GM12878 (cell line): ENCODE measurements at regions not wholly inside any gene's neighbourhood (a gene's known extent, or its start where the extent isn't known, plus 50 kb on each side); places are given as distances from the start of the nearest gene placed in this dataset.

Source experiments
- ATAC-seq: fragments of 200-7000 bp; cut with Tn5 transposase; 3 replicates; pipeline ENCODE4 v1.9.1; 2020; ENCODE audit warnings: mild to moderate bottlenecking, moderate library complexity
- BruUV-seq: library from RNA; stranded (reverse); fragments of 400-500 nt; replicated peaks from 2 replicates; lab custom pipeline; 2021; lab: Mats Ljungman, UMichigan
- CTCF ChIA-PET: fragments of 300-600 bp; sonication (Branson Sonifier 250); formaldehyde crosslinking; extraction: SDS; loops from one replicate; lab custom pipeline; 2021; ENCODE audit warnings: inconsistent platforms; lab: Yijun Ruan, JAX
- POLR2A ChIA-PET: fragments of 350-600 bp; formaldehyde crosslinking; extraction: SDS; loops from one replicate; lab custom pipeline; 2021; ENCODE audit warnings: inconsistent platforms; lab: Charles Lee
- RAD21 ChIA-PET: fragments of 300-600 bp; sonication (Branson Sonifier 250); formaldehyde crosslinking; loops from one replicate; lab custom pipeline; 2023; ENCODE audit warnings: antibody characterized with exemption; ENCODE audit not compliant: unreplicated experiment; lab: Charles Lee
- SMC1A ChIA-PET: fragments of 300-600 bp; sonication (Branson Sonifier 250); formaldehyde crosslinking; loops from one replicate; lab custom pipeline; 2023; ENCODE audit not compliant: unreplicated experiment, uncharacterized antibody; lab: Charles Lee
- DNase-seq: peaks from one replicate; pipeline ENCODE4 v3.0.0-alpha.2; 2011; ENCODE audit warnings: low read depth, low spot score
- FAIRE-seq: peaks from 3 replicates; lab custom pipeline; 2011; peaks lifted over from hg19 to GRCh38; lab: Jason Lieb, UNC
- H2AFZ ChIP-seq: 2 replicates; pipeline ENCODE4 v1.6.0; 2011; ENCODE audit warnings: low read depth, low read length, control low read depth; ENCODE audit not compliant: control insufficient read depth
- H3K27ac ChIP-seq: 2 replicates; pipeline ENCODE4 v1.5.1; 2011; ENCODE audit warnings: control low read depth; ENCODE audit not compliant: control insufficient read depth, insufficient read depth
- H3K27me3 ChIP-seq, 2 experiments: replicated peaks in 1 of 2; 2 replicates each; pipeline versions ENCODE4 v1.6.0 to v1.6.1; 2011; ENCODE audit warnings: low read length in 1 of 2; ENCODE audit not compliant: control insufficient read depth in 2 of 2, insufficient read depth in 2 of 2
- H3K36me3 ChIP-seq, 2 experiments: 2 replicates each; pipeline ENCODE4 v1.5.1; 2011; ENCODE audit warnings: low read length in 1 of 2; ENCODE audit not compliant: control insufficient read depth in 2 of 2, insufficient read depth in 2 of 2
- H3K4me1 ChIP-seq: 2 replicates; pipeline ENCODE4 v1.6.1; 2011; ENCODE audit warnings: mild to moderate bottlenecking, low read length, moderate library complexity, mixed read lengths; ENCODE audit not compliant: control insufficient read depth, insufficient read depth
- H3K4me2 ChIP-seq: 2 replicates; pipeline ENCODE4 v1.6.0; 2011; ENCODE audit warnings: control low read depth; ENCODE audit not compliant: control insufficient read depth, insufficient read depth
- H3K4me3 ChIP-seq: fragments of 200-600 bp; sonication (generic); 2 replicates; pipeline ENCODE4 v1.5.1; 2016
- H3K79me2 ChIP-seq: 2 replicates; pipeline ENCODE4 v1.6.0; 2011; ENCODE audit warnings: low read length; ENCODE audit not compliant: control insufficient read depth, insufficient read depth
- H3K9ac ChIP-seq: 2 replicates; pipeline ENCODE4 v1.8.0; 2011; ENCODE audit warnings: low read length, control low read depth, mixed read lengths; ENCODE audit not compliant: control insufficient read depth, insufficient read depth
- H3K9me3 ChIP-seq: replicated peaks from 3 replicates; pipeline ENCODE4 v1.5.1; 2011; ENCODE audit warnings: mild to moderate bottlenecking, low read length; ENCODE audit not compliant: control insufficient read depth, insufficient read depth
- H4K20me1 ChIP-seq: 2 replicates; pipeline ENCODE4 v1.6.0; 2011; ENCODE audit not compliant: control insufficient read depth, insufficient read depth
- CREM ChIP-seq: IDR thresholded peaks from 2 replicates; pipeline ENCODE4 v1.6.1; 2014; ENCODE audit warnings: antibody characterized with exemption, low read depth
- EP300 ChIP-seq, 2 experiments: fragments of 150-350 bp in 1 of 2; IDR thresholded peaks; 2 replicates each; pipeline ENCODE4 v1.6.1; 2011 to 2012; ENCODE audit warnings: low read depth in 2 of 2, low read length in 2 of 2, borderline replicate concordance in 1 of 2, improper control_type of control experiment in 1 of 2, inconsistent platforms in 1 of 2; ENCODE audit not compliant: control insufficient read depth in 1 of 2
- IRF4 ChIP-seq: IDR thresholded peaks from 2 replicates; pipeline ENCODE4 v1.6.1; 2011; ENCODE audit warnings: low read depth, low read length
- LARP7 ChIP-seq: fragments of 450-650 bp; IDR thresholded peaks from 2 replicates; pipeline ENCODE4 v1.6.1; 2017; ENCODE audit warnings: mild to moderate bottlenecking
- MEF2A ChIP-seq: IDR thresholded peaks from 2 replicates; pipeline ENCODE4 v1.6.1; 2011; ENCODE audit warnings: low read depth, mild to moderate bottlenecking, low read length, moderate library complexity; ENCODE audit not compliant: insufficient read depth
- PBX3 ChIP-seq: IDR thresholded peaks from 2 replicates; pipeline ENCODE4 v1.6.1; 2011; ENCODE audit warnings: mild to moderate bottlenecking, low read depth, low read length, moderate library complexity; ENCODE audit not compliant: insufficient replicate concordance
- RELB ChIP-seq: fragments of 450-650 bp; IDR thresholded peaks from 2 replicates; pipeline ENCODE4 v1.6.1; 2017; ENCODE audit warnings: low read depth, mild to moderate bottlenecking, moderate library complexity
- STAT1 ChIP-seq: fragments of 450-650 bp; conservative IDR thresholded peaks from 2 replicates; pipeline ENCODE4 v1.6.1; 2014; ENCODE audit warnings: antibody characterized with exemption, mild to moderate bottlenecking
- WGBS: methylation state at CpG from one replicate; pipeline ENCODE4 v1.1.6; 2016; ENCODE audit warnings: low lambda C conversion rate; ENCODE audit not compliant: insufficient replicate concordance, insufficient coverage; ENCODE audit errors: missing lambda C conversion rate; 5-methylcytosine and 5-hydroxymethylcytosine counted together
- in situ Hi-C: fragments of 300-500 bp; cut with MboI; formaldehyde crosslinking; loops from 9 replicates; pipeline ENCODE4 v1.14.3; 2018; ENCODE audit warnings: mixed read lengths
- intact Hi-C: fragments of 100-400 bp; cut with micrococcal nuclease; formaldehyde crosslinking; loops from one replicate; pipeline ENCODE4 v1.14.2; 2022; ENCODE audit not compliant: unreplicated experiment
- TF ChIP-seq, protein P1 (sequence below): IDR thresholded peaks from 2 replicates; pipeline ENCODE4 v1.6.1; 2011; ENCODE audit warnings: borderline replicate concordance, low read depth, mild to moderate bottlenecking, moderate library complexity, low read length; ENCODE audit not compliant: insufficient read depth, poor library complexity, severe bottlenecking
- TF ChIP-seq, protein P2 (sequence below): fragments of 150-350 bp; IDR thresholded peaks from 2 replicates; pipeline ENCODE4 v1.6.1; 2016; ENCODE audit warnings: low read depth, low read length

DNA sequence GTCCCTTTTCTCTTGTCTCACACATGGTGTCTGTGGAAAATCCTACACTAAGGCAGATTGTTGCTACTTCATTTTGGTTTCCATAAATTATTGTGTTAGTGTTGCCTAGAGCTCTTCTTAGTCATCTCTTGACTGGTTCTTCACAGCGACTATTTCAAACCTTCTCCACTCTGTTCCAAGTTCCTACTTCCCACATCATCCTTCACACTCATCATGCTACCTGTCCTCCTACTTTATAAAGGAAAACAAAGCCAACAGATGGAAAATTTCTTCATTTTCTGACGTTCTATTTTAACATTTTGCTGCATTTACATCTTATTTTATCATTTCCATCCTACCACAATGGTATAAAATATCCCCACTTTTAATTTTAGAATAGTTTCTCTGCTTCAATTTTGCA is 614.1 kb downstream of the LMO7 start:
- BruUV-seq = no TSS peak
- Histone ChIP-seq H3K27me3 (no peaks in the 10 kb centered on the region), H3K4me3 (no peak overlapping the region), H3K9ac (no peak overlapping the region), H3K9me3 (no peaks in the 10 kb centered on the region), H2AFZ (no peak overlapping the region), H3K4me1 (no peaks in the 10 kb centered on the region), H3K4me2 (no peak overlapping the region), H4K20me1 (no peaks in the 10 kb centered on the region), H3K79me2 (no peaks in the 10 kb centered on the region), H3K27ac (no peak overlapping the region), H3K36me3 (no peaks in the 10 kb centered on the region)
- in situ Hi-C loops (no loop called here), intact Hi-C loops (no loop called here)
- 5% methylated on average over 2 of the region's 2 CpGs for WGBS
- ChIA-PET POLR2A (no interaction called here), CTCF (no interaction called here), SMC1A (no interaction called here), RAD21 (no interaction called here)
- ATAC-seq (no peak), DNase-seq (no peak), FAIRE-seq (no peak)
- TF ChIP-seq MEF2A = no peak

- Histone ChIP-seq H3K4me1 (no peaks in the 10 kb centered on the region), H3K36me3 (no peaks in the 10 kb centered on the region), H3K27ac (no peak overlapping the region), H3K9me3 (no peaks in the 10 kb centered on the region), H3K4me3 (no peak overlapping the region), H4K20me1 (no peaks in the 10 kb centered on the region), H3K27me3 (no peaks in the 10 kb centered on the region), H3K79me2 (no peaks in the 10 kb centered on the region), H3K4me2 (no peak overlapping the region), H3K9ac (no peak overlapping the region), H2AFZ (no peak overlapping the region)
- 0% methylated on average over 1 of the region's 1 CpG for WGBS
- POLR2A ChIA-PET = no interaction called here
- in situ Hi-C loops (no loop called here), intact Hi-C loops (no loop called here)
- DNase-seq (no peak), FAIRE-seq (no peak), ATAC-seq (no peak)
- BruUV-seq = no TSS peak
- CTCF ChIA-PET = no interaction called here
- RAD21 ChIA-PET = no interaction called here
- SMC1A ChIA-PET = no interaction called here
- no peak for TF ChIP-seq STAT1
- no peak for TF ChIP-seq EP300 (IDR thresholded peaks at IDR 0.05; ENCODE audit: borderline replicate concordance in 1 of 2, control insufficient read depth in 1 of 2, low read depth in 2 of 2, low read length in 2 of 2)
- TF ChIP-seq PBX3 = no peak
- TF ChIP-seq, protein P1, sequence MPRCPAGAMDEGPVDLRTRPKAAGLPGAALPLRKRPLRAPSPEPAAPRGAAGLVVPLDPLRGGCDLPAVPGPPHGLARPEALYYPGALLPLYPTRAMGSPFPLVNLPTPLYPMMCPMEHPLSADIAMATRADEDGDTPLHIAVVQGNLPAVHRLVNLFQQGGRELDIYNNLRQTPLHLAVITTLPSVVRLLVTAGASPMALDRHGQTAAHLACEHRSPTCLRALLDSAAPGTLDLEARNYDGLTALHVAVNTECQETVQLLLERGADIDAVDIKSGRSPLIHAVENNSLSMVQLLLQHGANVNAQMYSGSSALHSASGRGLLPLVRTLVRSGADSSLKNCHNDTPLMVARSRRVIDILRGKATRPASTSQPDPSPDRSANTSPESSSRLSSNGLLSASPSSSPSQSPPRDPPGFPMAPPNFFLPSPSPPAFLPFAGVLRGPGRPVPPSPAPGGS = no peak
- TF ChIP-seq, protein P2, sequence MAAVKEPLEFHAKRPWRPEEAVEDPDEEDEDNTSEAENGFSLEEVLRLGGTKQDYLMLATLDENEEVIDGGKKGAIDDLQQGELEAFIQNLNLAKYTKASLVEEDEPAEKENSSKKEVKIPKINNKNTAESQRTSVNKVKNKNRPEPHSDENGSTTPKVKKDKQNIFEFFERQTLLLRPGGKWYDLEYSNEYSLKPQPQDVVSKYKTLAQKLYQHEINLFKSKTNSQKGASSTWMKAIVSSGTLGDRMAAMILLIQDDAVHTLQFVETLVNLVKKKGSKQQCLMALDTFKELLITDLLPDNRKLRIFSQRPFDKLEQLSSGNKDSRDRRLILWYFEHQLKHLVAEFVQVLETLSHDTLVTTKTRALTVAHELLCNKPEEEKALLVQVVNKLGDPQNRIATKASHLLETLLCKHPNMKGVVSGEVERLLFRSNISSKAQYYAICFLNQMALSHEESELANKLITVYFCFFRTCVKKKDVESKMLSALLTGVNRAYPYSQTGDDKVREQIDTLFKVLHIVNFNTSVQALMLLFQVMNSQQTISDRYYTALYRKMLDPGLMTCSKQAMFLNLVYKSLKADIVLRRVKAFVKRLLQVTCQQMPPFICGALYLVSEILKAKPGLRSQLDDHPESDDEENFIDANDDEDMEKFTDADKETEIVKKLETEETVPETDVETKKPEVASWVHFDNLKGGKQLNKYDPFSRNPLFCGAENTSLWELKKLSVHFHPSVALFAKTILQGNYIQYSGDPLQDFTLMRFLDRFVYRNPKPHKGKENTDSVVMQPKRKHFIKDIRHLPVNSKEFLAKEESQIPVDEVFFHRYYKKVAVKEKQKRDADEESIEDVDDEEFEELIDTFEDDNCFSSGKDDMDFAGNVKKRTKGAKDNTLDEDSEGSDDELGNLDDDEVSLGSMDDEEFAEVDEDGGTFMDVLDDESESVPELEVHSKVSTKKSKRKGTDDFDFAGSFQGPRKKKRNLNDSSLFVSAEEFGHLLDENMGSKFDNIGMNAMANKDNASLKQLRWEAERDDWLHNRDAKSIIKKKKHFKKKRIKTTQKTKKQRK = no peak
- no peak for TF ChIP-seq IRF4
- TF ChIP-seq RELB = no peak
- no peak for TF ChIP-seq LARP7
- no peak for TF ChIP-seq CREM
These were observed 609.8 kb downstream of the LMO7 start for GRCh38 chr13:76245920-76246319.
